H1 (cell line): ENCODE measurements at regions not wholly inside any gene's neighbourhood (a gene's known extent, or its start where the extent isn't known, plus 50 kb on each side); places are given as distances from the start of the nearest gene placed in this dataset.

Experiments used
- CTCF ChIA-PET: fragments of 300-600 bp; sonication (Branson Sonifier 250); formaldehyde crosslinking; loops from one replicate; lab custom pipeline; 2021; ENCODE audit not compliant: partially characterized antibody; lab: Charles Lee
- POLR2A ChIA-PET: fragments of 300-600 bp; sonication (Branson Sonifier 250); formaldehyde crosslinking; loops from one replicate; lab custom pipeline; 2021; ENCODE audit warnings: inconsistent platforms; ENCODE audit not compliant: partially characterized antibody; lab: Charles Lee
- DNase-seq, 2 experiments: peaks; one replicate each; pipeline versions ENCODE4 v3.0.0 to v3.0.0-alpha.2; 2010 to 2022; ENCODE audit warnings: low spot score in 2 of 2, low read depth in 1 of 2, mixed read lengths in 1 of 2
- FAIRE-seq: peaks from 2 replicates; lab custom pipeline; 2011; peaks lifted over from hg19 to GRCh38; lab: Jason Lieb, UNC
- H2AFZ ChIP-seq: 2 replicates; pipeline ENCODE4 v1.8.1; 2012; ENCODE audit warnings: low read length, inconsistent platforms
- H2AK5ac ChIP-seq: 2 replicates; pipeline ENCODE4 v1.6.1; 2013; ENCODE audit warnings: low read depth, low read length
- H2BK120ac ChIP-seq: replicated peaks from 2 replicates; pipeline ENCODE3; 2013; ENCODE audit warnings: low read depth, low read length, inconsistent platforms
- H2BK12ac ChIP-seq: 2 replicates; pipeline ENCODE4 v1.6.1; 2013; ENCODE audit warnings: low read depth, low read length
- H2BK15ac ChIP-seq: 2 replicates; pipeline ENCODE4 v1.6.1; 2013; ENCODE audit warnings: low read length
- H2BK20ac ChIP-seq: 2 replicates; pipeline ENCODE4 v1.6.1; 2013; ENCODE audit warnings: low read length
- H2BK5ac ChIP-seq: 2 replicates; pipeline ENCODE4 v1.6.1; 2013; ENCODE audit warnings: low read depth, low read length
- H3K14ac ChIP-seq: 2 replicates; pipeline ENCODE4 v1.6.1; 2013; ENCODE audit warnings: inconsistent platforms; ENCODE audit not compliant: insufficient read length
- H3K18ac ChIP-seq: 2 replicates; pipeline ENCODE4 v1.6.1; 2013; ENCODE audit warnings: low read length; ENCODE audit errors: extremely low read depth
- H3K23ac ChIP-seq: 2 replicates; pipeline ENCODE4 v1.6.1; 2013; ENCODE audit warnings: inconsistent platforms; ENCODE audit not compliant: insufficient read length
- H3K23me2 ChIP-seq: 2 replicates; pipeline ENCODE4 v1.6.1; 2013; ENCODE audit warnings: low read depth, low read length
- H3K27ac ChIP-seq: 2 replicates; pipeline ENCODE4 v1.6.1; 2011; ENCODE audit warnings: low read depth, low read length, inconsistent platforms
- H3K27me3 ChIP-seq, 4 experiments: replicated peaks in 1 of 4; 1 replicate in 1 of 4; 2 replicates in 3 of 4; pipeline versions ENCODE4 v1.6.1 to v1.8.1; 2011 to 2013; ENCODE audit warnings: low read length in 3 of 4, mild to moderate bottlenecking in 3 of 4, inconsistent platforms in 2 of 4, mixed read lengths in 2 of 4, moderate library complexity in 1 of 4; ENCODE audit not compliant: control insufficient read depth in 3 of 4, insufficient read depth in 3 of 4; ENCODE audit errors: extremely low read depth in 1 of 4
- H3K36me3 ChIP-seq, 4 experiments: 2 replicates each; pipeline versions ENCODE4 v1.6.1 to v1.8.1; 2011 to 2013; ENCODE audit warnings: mild to moderate bottlenecking in 4 of 4, low read length in 3 of 4, moderate library complexity in 2 of 4, control low read depth in 1 of 4, inconsistent platforms in 1 of 4; ENCODE audit not compliant: insufficient read depth in 4 of 4, control insufficient read depth in 2 of 4
- H3K4ac ChIP-seq: replicated peaks from 2 replicates; pipeline ENCODE3; 2013; ENCODE audit warnings: low read length, low read depth, mixed read lengths, inconsistent platforms; ENCODE audit not compliant: insufficient read length
- H3K4me1 ChIP-seq, 4 experiments: replicated peaks in 1 of 4; 1 replicate in 1 of 4; 2 replicates in 3 of 4; pipeline versions ENCODE4 v1.6.1 to v1.8.1; 2011 to 2013; ENCODE audit warnings: low read length in 3 of 4, inconsistent platforms in 2 of 4, mixed read lengths in 1 of 4; ENCODE audit not compliant: insufficient read depth in 4 of 4, control insufficient read depth in 3 of 4
- H3K4me2 ChIP-seq, 2 experiments: 2 replicates each; pipeline versions ENCODE4 v1.6.1 to v1.8.1; 2011 to 2013; ENCODE audit warnings: low read depth in 2 of 2, low read length in 2 of 2, control low read depth in 1 of 2, inconsistent platforms in 1 of 2, mild to moderate bottlenecking in 1 of 2; ENCODE audit not compliant: insufficient read depth in 1 of 2
- H3K4me3 ChIP-seq, 4 experiments: fragments of 200-600, 300-600 bp in 1 of 4; sonication (generic), shearing (Covaris generic), sonication (Bioruptor Twin) in 1 of 4; 2 replicates each; pipeline versions ENCODE4 v1.5.1 to v1.8.1; 2011 to 2016; ENCODE audit warnings: low read length in 4 of 4, low read depth in 3 of 4, control low read depth in 2 of 4, inconsistent platforms in 2 of 4, mild to moderate bottlenecking in 2 of 4, mixed read lengths in 1 of 4, moderate library complexity in 1 of 4; ENCODE audit not compliant: insufficient read depth in 2 of 4; ENCODE audit errors: extremely low read depth in 1 of 4
- H3K56ac ChIP-seq: replicated peaks from 2 replicates; pipeline ENCODE3; 2013; ENCODE audit warnings: low read depth, mild to moderate bottlenecking, mixed read lengths, low read length, inconsistent platforms; ENCODE audit not compliant: insufficient read length
- H3K79me1 ChIP-seq: 2 replicates; pipeline ENCODE4 v1.6.1; 2013; ENCODE audit warnings: low read depth, low read length, control low read depth
- H3K79me2 ChIP-seq, 2 experiments: 2 replicates each; pipeline versions ENCODE4 v1.6.1 to v1.8.1; 2012 to 2013; ENCODE audit warnings: low read length in 2 of 2, mild to moderate bottlenecking in 2 of 2, inconsistent platforms in 1 of 2; ENCODE audit not compliant: insufficient read depth in 2 of 2, control insufficient read depth in 1 of 2
- H3K9ac ChIP-seq, 4 experiments: replicated peaks in 1 of 4; 1 replicate in 1 of 4; 2 replicates in 3 of 4; pipeline versions ENCODE4 v1.6.1 to v1.8.1; 2011 to 2013; ENCODE audit warnings: low read depth in 3 of 4, low read length in 3 of 4, control low read depth in 2 of 4, mild to moderate bottlenecking in 2 of 4, moderate library complexity in 2 of 4, inconsistent platforms in 1 of 4; ENCODE audit errors: extremely low read depth in 1 of 4
- H3K9me3 ChIP-seq, 2 experiments: 2 replicates each; pipeline versions ENCODE4 v1.6.1 to v1.8.1; 2012 to 2013; ENCODE audit warnings: mild to moderate bottlenecking in 2 of 2, moderate library complexity in 2 of 2, control low read depth in 1 of 2, inconsistent platforms in 1 of 2, low read depth in 1 of 2, low read length in 1 of 2, mixed read lengths in 1 of 2; ENCODE audit not compliant: insufficient read depth in 2 of 2
- H4K20me1 ChIP-seq, 2 experiments: replicated peaks in 1 of 2; 2 replicates each; pipeline versions ENCODE3 to v1.8.1; 2011 to 2013; ENCODE audit warnings: inconsistent platforms in 2 of 2, low read length in 2 of 2, mild to moderate bottlenecking in 1 of 2; ENCODE audit not compliant: insufficient read depth in 2 of 2, control insufficient read depth in 1 of 2
- H4K5ac ChIP-seq: 2 replicates; pipeline ENCODE4 v1.6.1; 2013; ENCODE audit warnings: low read length, low read depth, mixed read lengths, inconsistent platforms; ENCODE audit not compliant: insufficient read length
- H4K8ac ChIP-seq: 2 replicates; pipeline ENCODE4 v1.8.0; 2013; ENCODE audit warnings: mild to moderate bottlenecking, moderate library complexity, low read length, inconsistent platforms; ENCODE audit not compliant: insufficient read depth; ENCODE audit errors: extremely low read depth
- H4K91ac ChIP-seq: replicated peaks from 2 replicates; pipeline ENCODE3; 2013; ENCODE audit warnings: low read length, mixed read lengths, inconsistent platforms; ENCODE audit not compliant: insufficient read length
- BACH1 ChIP-seq: IDR thresholded peaks from 2 replicates; pipeline ENCODE4 v1.6.1; 2012; ENCODE audit warnings: low read length, improper control_type of control experiment
- HDAC2 ChIP-seq, 2 experiments: fragments of 300-600 bp in 1 of 2; sonication (generic) in 1 of 2; IDR thresholded peaks; 2 replicates each; pipeline ENCODE4 v1.6.1; 2011 to 2012; ENCODE audit warnings: low read depth in 2 of 2, low read length in 2 of 2, mild to moderate bottlenecking in 2 of 2, moderate library complexity in 2 of 2, borderline replicate concordance in 1 of 2, inconsistent platforms in 1 of 2
- KDM1A ChIP-seq: fragments of 200-600, 300-600 bp; sonication (generic); IDR thresholded peaks from 2 replicates; pipeline ENCODE4 v1.7.1; 2016; ENCODE audit warnings: mild to moderate bottlenecking, low read length, borderline replicate concordance
- NANOG ChIP-seq: IDR thresholded peaks from 2 replicates; pipeline ENCODE4 v1.6.1; 2011; ENCODE audit warnings: low read length, low read depth, mild to moderate bottlenecking, inconsistent platforms; ENCODE audit not compliant: insufficient read depth, poor library complexity, severe bottlenecking
- SAP30 ChIP-seq: fragments of 300-600 bp; sonication (generic); IDR thresholded peaks from 2 replicates; pipeline ENCODE4 v1.7.1; 2012; ENCODE audit warnings: low read length, moderate library complexity, mild to moderate bottlenecking, inconsistent platforms; ENCODE audit not compliant: insufficient read depth, insufficient replicate concordance
- SRF ChIP-seq: IDR thresholded peaks from 2 replicates; pipeline ENCODE4 v1.6.1; 2011; ENCODE audit warnings: mild to moderate bottlenecking, low read depth, low read length, moderate library complexity
- WGBS, 2 experiments: shearing (Covaris generic) in 1 of 2; methylation state at CpG; one replicate each; pipeline versions ENCODE4 v1.1.6 to v1.1.7; 2013 to 2015; ENCODE audit warnings: low lambda C conversion rate in 2 of 2, mixed read lengths in 2 of 2, inconsistent platforms in 1 of 2, low coverage in 1 of 2, missing lambda C conversion rate in 1 of 2; ENCODE audit not compliant: insufficient replicate concordance in 2 of 2, insufficient coverage in 1 of 2, insufficient read length in 1 of 2; ENCODE audit errors: extremely low coverage in 1 of 2, missing lambda C conversion rate in 1 of 2; 5-methylcytosine and 5-hydroxymethylcytosine counted together

GRCh38 chr22:47888817-47889216, 1126.4 kb downstream of the TBC1D22A start:
- no peaks in the 10 kb centered on the region for H4K20me1 ChIP-seq
- no peaks in the 10 kb centered on the region for H3K79me1 ChIP-seq
- H4K5ac ChIP-seq = no peak overlapping the region
- H2BK120ac ChIP-seq = no peak overlapping the region
- H3K23ac ChIP-seq = no peak overlapping the region
- FAIRE-seq (no peak), DNase-seq (no peak)
- H4K91ac ChIP-seq = no peak overlapping the region
- WGBS, 2 experiments = 87% methylated on average over 8 of the region's 9 CpGs; no CpG with 5 or more reads in 1 of the 2 experiments
- ChIA-PET CTCF (interaction anchor here (0.7 kb wide), 1 partner anchor 8 kb away, joined by 3 read pairs; no protein-coding TSS in a partner anchor), POLR2A (no interaction called here)
- no peaks in the 10 kb centered on the region for H3K36me3 ChIP-seq
- H3K14ac ChIP-seq = no peak overlapping the region
- H3K9me3 ChIP-seq = peaks cover 40 to 74% of the 10 kb centered on the region in 2 experiments
- H3K9ac ChIP-seq = no peak overlapping the region
- no peak overlapping the region for H3K27ac ChIP-seq
- no peaks in the 10 kb centered on the region for H3K27me3 ChIP-seq
- no peak overlapping the region for H3K4me3 ChIP-seq
- H3K56ac ChIP-seq = no peak overlapping the region
- no peak overlapping the region for H2BK20ac ChIP-seq
- no peak overlapping the region for H4K8ac ChIP-seq
- no peak overlapping the region for H3K4ac ChIP-seq
- H2BK15ac ChIP-seq = no peak overlapping the region
- H3K23me2 ChIP-seq = no peaks in the 10 kb centered on the region
- no peak overlapping the region for H3K18ac ChIP-seq
- no peak overlapping the region for H2BK12ac ChIP-seq
- no peaks in the 10 kb centered on the region for H3K79me2 ChIP-seq
- H2AK5ac ChIP-seq = no peak overlapping the region
- no peak overlapping the region for H2AFZ ChIP-seq
- H3K4me2 ChIP-seq = no peak overlapping the region
- H3K4me1 ChIP-seq = no peaks in the 10 kb centered on the region
- no peak overlapping the region for H2BK5ac ChIP-seq
- no peak for TF ChIP-seq HDAC2 (IDR thresholded peaks at IDR 0.05; ENCODE audit: borderline replicate concordance in 1 of 2, low read depth in 2 of 2, low read length in 2 of 2)
- TF ChIP-seq SAP30 = no peak
- TF ChIP-seq BACH1 = no peak
- no peak for TF ChIP-seq KDM1A
- TF ChIP-seq NANOG = no peak
- TF ChIP-seq SRF = no peak
